ENCODE measurements at regions not wholly inside any gene's neighbourhood (a gene's known extent, or its start where the extent isn't known, plus 50 kb on each side); places are given as distances from the start of the nearest gene placed in this dataset.

DNA sequence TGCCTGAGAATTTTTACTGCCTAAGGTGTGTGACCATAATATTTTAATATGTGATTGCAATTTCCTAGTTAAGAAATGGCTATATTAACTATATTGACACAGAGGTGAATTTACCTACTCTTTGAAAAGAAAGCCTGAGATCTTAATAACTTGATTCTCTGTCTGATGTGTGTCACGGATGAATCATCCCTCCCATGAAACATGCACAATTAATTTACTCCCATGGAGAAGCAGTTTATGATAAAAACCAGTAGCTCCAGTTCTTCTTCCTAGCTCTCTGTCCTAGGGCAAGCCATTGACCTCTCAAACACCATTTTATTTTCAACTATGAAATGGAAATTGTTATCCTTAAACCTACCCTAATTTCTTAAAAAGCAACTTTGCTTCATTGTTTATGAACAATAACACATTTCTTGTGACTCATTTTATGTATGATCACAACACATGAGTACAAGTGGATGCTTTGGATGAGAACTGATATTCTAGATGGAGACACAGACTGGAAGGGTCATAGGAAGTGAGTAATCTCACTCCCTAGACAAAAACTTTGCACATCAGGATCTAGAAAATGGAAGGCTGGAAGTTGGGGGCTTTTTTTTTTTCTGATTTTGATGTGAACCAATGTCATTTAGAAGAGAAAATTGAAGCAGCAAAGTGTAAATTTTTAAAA, 438.3 kb downstream of the GPAT3 start:
- Histone ChIP-seq H3K4me3 (replicated peaks in 1 of 3; ENCODE audit: insufficient read depth in 1 of 3, low read depth in 1 of 3, low read length in 3 of 3) (no peak overlapping the region), H3K27me3 (ENCODE audit: control insufficient read depth in 2 of 2, insufficient read depth in 2 of 2, low read length in 2 of 2) (no peaks in the 10 kb centered on the region), H3K4me1 (ENCODE audit: control insufficient read depth, extremely low read depth, insufficient read depth, low read length) (no peaks in the 10 kb centered on the region), H3K9ac (replicated peaks; ENCODE audit: extremely low read depth, insufficient read depth, low read length) (no peak overlapping the region), H3K36me3 (ENCODE audit: control insufficient read depth in 2 of 2, extremely low read depth in 1 of 2, insufficient read depth in 2 of 2, low read length in 2 of 2) (no peaks in the 10 kb centered on the region), H2AFZ (ENCODE audit: low read depth, low read length) (no peak overlapping the region), H3K9me1 (replicated peaks; ENCODE audit: control insufficient read depth, extremely low read depth, insufficient read depth, low read length) (no peaks in the 10 kb centered on the region), H3K27ac (ENCODE audit: insufficient read depth, low read depth, low read length) (no peak overlapping the region), H4K20me1 (replicated peaks; ENCODE audit: control insufficient read depth, extremely low read depth, insufficient read depth, low read length) (no peaks in the 10 kb centered on the region), H3K4me2 (ENCODE audit: insufficient read depth, low read length) (no peak overlapping the region), H3K9me3 (replicated peaks; ENCODE audit: control insufficient read depth, insufficient read depth, low read length) (no peaks in the 10 kb centered on the region), H3K79me2 (ENCODE audit: control insufficient read depth, insufficient read depth, low read length) (no peaks in the 10 kb centered on the region)
- POLR2A ChIA-PET: no interaction called here
- FAIRE-seq (no peak), DNase-seq (ENCODE audit: low read depth, low spot score) (no peak)
- dilution Hi-C loops (cut with MboI; ENCODE audit: extremely low pct_ligation_motif_present, low sequenced_read_pairs) (no loop called here), intact Hi-C loops (cut with micrococcal nuclease) (no loop called here)
- no TSS peak for BruUV-seq (replicated peaks)
- CTCF ChIA-PET: no interaction called here
- TF ChIP-seq MYC (IDR thresholded peaks at IDR 0.05; ENCODE audit: low read depth, low read length) (no peak), POLR2AphosphoS5 (IDR thresholded peaks at IDR 0.05; ENCODE audit: insufficient read depth, low read depth, low read length) (no peak), POLR2A (IDR thresholded peaks at IDR 0.05; ENCODE audit: low read depth, low read length) (no peak), FOS (IDR thresholded peaks at IDR 0.05; ENCODE audit: borderline replicate concordance, insufficient read depth, low read length) (no peak), EZH2 (IDR thresholded peaks at IDR 0.05; ENCODE audit: borderline replicate concordance, low read depth, low read length, severe bottlenecking) (no peak), MAX (IDR thresholded peaks at IDR 0.05; ENCODE audit: insufficient read depth, insufficient read length) (no peak), GATA2 (IDR thresholded peaks at IDR 0.05; ENCODE audit: insufficient read depth, insufficient read length, low read depth, low read length) (no peak), JUN (IDR thresholded peaks at IDR 0.05; ENCODE audit: borderline replicate concordance, insufficient read depth, insufficient read length, low read depth) (no peak)
- TF ChIP-seq, protein P1, sequence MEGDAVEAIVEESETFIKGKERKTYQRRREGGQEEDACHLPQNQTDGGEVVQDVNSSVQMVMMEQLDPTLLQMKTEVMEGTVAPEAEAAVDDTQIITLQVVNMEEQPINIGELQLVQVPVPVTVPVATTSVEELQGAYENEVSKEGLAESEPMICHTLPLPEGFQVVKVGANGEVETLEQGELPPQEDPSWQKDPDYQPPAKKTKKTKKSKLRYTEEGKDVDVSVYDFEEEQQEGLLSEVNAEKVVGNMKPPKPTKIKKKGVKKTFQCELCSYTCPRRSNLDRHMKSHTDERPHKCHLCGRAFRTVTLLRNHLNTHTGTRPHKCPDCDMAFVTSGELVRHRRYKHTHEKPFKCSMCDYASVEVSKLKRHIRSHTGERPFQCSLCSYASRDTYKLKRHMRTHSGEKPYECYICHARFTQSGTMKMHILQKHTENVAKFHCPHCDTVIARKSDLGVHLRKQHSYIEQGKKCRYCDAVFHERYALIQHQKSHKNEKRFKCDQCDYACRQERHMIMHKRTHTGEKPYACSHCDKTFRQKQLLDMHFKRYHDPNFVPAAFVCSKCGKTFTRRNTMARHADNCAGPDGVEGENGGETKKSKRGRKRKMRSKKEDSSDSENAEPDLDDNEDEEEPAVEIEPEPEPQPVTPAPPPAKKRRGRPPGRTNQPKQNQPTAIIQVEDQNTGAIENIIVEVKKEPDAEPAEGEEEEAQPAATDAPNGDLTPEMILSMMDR (IDR thresholded peaks at IDR 0.05; ENCODE audit: extremely low read depth in 1 of 2, insufficient read depth in 1 of 2, low read depth in 1 of 2, low read length in 2 of 2): no peak
